ENCODE measurements at regions not wholly inside any gene's neighbourhood (a gene's known extent, or its start where the extent isn't known, plus 50 kb on each side); places are given as distances from the start of the nearest gene placed in this dataset.

GRCh38 chr4:96685691-96686090 lies 845.8 kb downstream of the PDHA2 start:
- TF ChIP-seq ISL1 (CRISPR knock-in tag; IDR thresholded peaks at IDR 0.05), result no peak
- no peak for TF ChIP-seq OSR1 (CRISPR knock-in tag; IDR thresholded peaks at IDR 0.05)
- TF ChIP-seq CSDC2 (CRISPR knock-in tag; IDR thresholded peaks at IDR 0.05), result no peak
- TF ChIP-seq RARB (CRISPR knock-in tag; IDR thresholded peaks at IDR 0.05), result no peak
- TF ChIP-seq GLIS3 (CRISPR knock-in tag; IDR thresholded peaks at IDR 0.05), result no peak
- TF ChIP-seq ZFP30 (CRISPR knock-in tag; IDR thresholded peaks at IDR 0.05), result no peak
- TF ChIP-seq ESRRG (CRISPR knock-in tag; IDR thresholded peaks at IDR 0.05), result no peak
- TF ChIP-seq ZNF8 (CRISPR knock-in tag; IDR thresholded peaks at IDR 0.05), result no peak
- TF ChIP-seq ZFP3 (CRISPR knock-in tag; IDR thresholded peaks at IDR 0.05), result no peak
- no peak for TF ChIP-seq ARNTL (CRISPR knock-in tag; IDR thresholded peaks at IDR 0.05; ENCODE audit: borderline replicate concordance, low read depth)
- TF ChIP-seq POU6F1 (CRISPR knock-in tag; IDR thresholded peaks at IDR 0.05; ENCODE audit: borderline replicate concordance, low read depth), result no peak
- no peak for ATAC-seq

DNA sequence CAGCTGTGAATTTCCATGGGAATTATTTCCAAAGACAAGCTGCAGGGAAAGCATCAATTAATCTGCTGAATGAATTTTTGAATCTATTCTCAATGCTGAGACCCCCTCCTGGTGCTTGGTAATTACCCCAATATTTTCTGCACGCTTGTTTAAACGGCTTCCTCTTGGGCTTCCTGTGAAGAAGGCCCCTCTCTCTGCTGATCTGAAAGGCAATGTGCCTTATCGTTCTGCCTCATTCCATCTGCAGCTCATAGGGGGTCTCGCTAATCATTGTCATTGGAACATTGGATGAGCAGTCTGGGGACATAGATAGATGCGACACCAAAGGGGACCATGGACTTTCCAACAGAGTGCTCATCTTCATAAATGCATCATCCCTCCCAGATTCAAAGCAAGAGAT lies 851.6 kb downstream of the PDHA2 start:
- ATAC-seq, result no peak
- TF ChIP-seq OSR1 (CRISPR knock-in tag; IDR thresholded peaks at IDR 0.05) (no peak), ZC3H10 (CRISPR knock-in tag; IDR thresholded peaks at IDR 0.05) (no peak), CSDC2 (CRISPR knock-in tag; IDR thresholded peaks at IDR 0.05) (no peak), ZNF565 (CRISPR knock-in tag; conservative IDR thresholded peaks at IDR 0.05; ENCODE audit: low read depth) (no peak), ISL1 (CRISPR knock-in tag; IDR thresholded peaks at IDR 0.05) (no peak), ZFP3 (CRISPR knock-in tag; IDR thresholded peaks at IDR 0.05) (no peak)

- no peak for ATAC-seq
- TF ChIP-seq ARNTL (CRISPR knock-in tag; IDR thresholded peaks at IDR 0.05; ENCODE audit: borderline replicate concordance, low read depth), result no peak
- TF ChIP-seq RARB (CRISPR knock-in tag; IDR thresholded peaks at IDR 0.05), result no peak
- TF ChIP-seq BACH2 (CRISPR knock-in tag; IDR thresholded peaks at IDR 0.05; ENCODE audit: borderline replicate concordance), result no peak
- TF ChIP-seq, protein P1, sequence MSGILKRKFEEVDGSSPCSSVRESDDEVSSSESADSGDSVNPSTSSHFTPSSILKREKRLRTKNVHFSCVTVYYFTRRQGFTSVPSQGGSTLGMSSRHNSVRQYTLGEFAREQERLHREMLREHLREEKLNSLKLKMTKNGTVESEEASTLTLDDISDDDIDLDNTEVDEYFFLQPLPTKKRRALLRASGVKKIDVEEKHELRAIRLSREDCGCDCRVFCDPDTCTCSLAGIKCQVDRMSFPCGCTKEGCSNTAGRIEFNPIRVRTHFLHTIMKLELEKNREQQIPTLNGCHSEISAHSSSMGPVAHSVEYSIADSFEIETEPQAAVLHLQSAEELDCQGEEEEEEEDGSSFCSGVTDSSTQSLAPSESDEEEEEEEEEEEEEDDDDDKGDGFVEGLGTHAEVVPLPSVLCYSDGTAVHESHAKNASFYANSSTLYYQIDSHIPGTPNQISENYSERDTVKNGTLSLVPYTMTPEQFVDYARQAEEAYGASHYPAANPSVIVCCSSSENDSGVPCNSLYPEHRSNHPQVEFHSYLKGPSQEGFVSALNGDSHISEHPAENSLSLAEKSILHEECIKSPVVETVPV (CRISPR knock-in tag; IDR thresholded peaks at IDR 0.05), result no peak
- TF ChIP-seq POU6F1 (CRISPR knock-in tag; IDR thresholded peaks at IDR 0.05; ENCODE audit: borderline replicate concordance, low read depth), result no peak
- TF ChIP-seq ZNF8 (CRISPR knock-in tag; IDR thresholded peaks at IDR 0.05), result no peak
- TF ChIP-seq ZFP30 (CRISPR knock-in tag; IDR thresholded peaks at IDR 0.05), result no peak
Measured at GRCh38 chr4:96698831-96699230, 858.9 kb downstream of the PDHA2 start.

DNA sequence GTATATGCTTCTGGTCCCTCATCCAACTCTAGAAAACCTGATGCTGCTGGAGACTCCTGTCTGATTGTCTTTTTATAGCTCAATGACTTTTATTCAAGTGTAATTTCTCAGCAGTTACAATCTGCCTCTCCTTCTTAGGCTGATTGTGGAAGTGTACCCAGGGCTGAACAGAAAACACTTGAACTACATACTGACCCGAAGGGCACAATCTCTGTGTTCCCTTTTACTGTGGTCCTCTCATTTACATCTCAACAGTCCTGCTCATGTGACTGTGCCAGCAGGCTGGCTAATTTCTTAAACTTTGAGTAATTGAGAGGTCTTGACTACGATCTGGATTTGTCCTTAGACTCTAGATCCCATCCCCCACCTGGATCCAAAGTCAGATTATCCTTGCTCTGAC lies 863.4 kb downstream of the PDHA2 start:
- TF ChIP-seq TCF4 (CRISPR knock-in tag; IDR thresholded peaks at IDR 0.05; ENCODE audit: borderline replicate concordance), result no peak
- no peak for ATAC-seq

- ATAC-seq, result no peak
- TF ChIP-seq GLIS3 (CRISPR knock-in tag; IDR thresholded peaks at IDR 0.05) (no peak), PATZ1 (CRISPR knock-in tag; IDR thresholded peaks at IDR 0.05; ENCODE audit: borderline replicate concordance) (no peak), ESRRG (CRISPR knock-in tag; IDR thresholded peaks at IDR 0.05) (no peak), TCF4 (CRISPR knock-in tag; IDR thresholded peaks at IDR 0.05; ENCODE audit: borderline replicate concordance) (no peak), BACH2 (CRISPR knock-in tag; IDR thresholded peaks at IDR 0.05; ENCODE audit: borderline replicate concordance) (no peak), SNAI2 (CRISPR knock-in tag; IDR thresholded peaks at IDR 0.05) (no peak), ARNTL (CRISPR knock-in tag; IDR thresholded peaks at IDR 0.05; ENCODE audit: borderline replicate concordance, low read depth) (no peak), ZC3H10 (CRISPR knock-in tag; IDR thresholded peaks at IDR 0.05) (no peak), ZNF70 (CRISPR knock-in tag; IDR thresholded peaks at IDR 0.05) (no peak), ISL1 (CRISPR knock-in tag; IDR thresholded peaks at IDR 0.05) (no peak), ZFP3 (CRISPR knock-in tag; IDR thresholded peaks at IDR 0.05) (no peak), POU6F1 (CRISPR knock-in tag; IDR thresholded peaks at IDR 0.05; ENCODE audit: borderline replicate concordance, low read depth) (no peak)
- TF ChIP-seq, protein P1 (CRISPR knock-in tag; IDR thresholded peaks at IDR 0.05), result no peak
- TF ChIP-seq, protein P2, sequence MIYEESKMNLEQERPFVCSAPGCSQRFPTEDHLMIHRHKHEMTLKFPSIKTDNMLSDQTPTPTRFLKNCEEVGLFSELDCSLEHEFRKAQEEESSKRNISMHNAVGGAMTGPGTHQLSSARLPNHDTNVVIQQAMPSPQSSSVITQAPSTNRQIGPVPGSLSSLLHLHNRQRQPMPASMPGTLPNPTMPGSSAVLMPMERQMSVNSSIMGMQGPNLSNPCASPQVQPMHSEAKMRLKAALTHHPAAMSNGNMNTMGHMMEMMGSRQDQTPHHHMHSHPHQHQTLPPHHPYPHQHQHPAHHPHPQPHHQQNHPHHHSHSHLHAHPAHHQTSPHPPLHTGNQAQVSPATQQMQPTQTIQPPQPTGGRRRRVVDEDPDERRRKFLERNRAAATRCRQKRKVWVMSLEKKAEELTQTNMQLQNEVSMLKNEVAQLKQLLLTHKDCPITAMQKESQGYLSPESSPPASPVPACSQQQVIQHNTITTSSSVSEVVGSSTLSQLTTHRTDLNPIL (CRISPR knock-in tag; IDR thresholded peaks at IDR 0.05; ENCODE audit: low read depth), result no peak
Measured at GRCh38 chr4:96708766-96709165, 868.9 kb downstream of the PDHA2 start.
